ENCODE measurements at regions not wholly inside any gene's neighbourhood (a gene's known extent, or its start where the extent isn't known, plus 50 kb on each side); places are given as distances from the start of the nearest gene placed in this dataset.

DNA sequence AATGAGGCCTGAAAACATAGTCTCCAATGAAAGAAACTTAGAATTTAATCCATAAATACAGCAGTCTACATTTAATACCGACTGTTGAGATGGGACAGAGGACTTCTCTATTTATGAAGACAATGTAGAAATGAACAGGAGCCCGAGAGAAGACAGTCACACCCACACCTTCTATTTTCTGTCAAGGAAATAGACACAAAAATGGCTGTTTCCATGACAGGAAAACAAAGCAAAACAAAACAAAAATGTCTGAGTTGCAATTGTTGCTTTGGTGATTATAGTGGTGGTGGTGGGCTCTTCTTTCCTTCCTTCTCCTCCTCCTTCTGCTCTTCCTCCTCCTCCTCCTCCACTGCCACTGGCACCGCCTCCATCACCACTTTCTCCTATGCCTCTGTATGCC lies 72.3 kb upstream of the CCDC68 start:
- TF ChIP-seq, protein P1, sequence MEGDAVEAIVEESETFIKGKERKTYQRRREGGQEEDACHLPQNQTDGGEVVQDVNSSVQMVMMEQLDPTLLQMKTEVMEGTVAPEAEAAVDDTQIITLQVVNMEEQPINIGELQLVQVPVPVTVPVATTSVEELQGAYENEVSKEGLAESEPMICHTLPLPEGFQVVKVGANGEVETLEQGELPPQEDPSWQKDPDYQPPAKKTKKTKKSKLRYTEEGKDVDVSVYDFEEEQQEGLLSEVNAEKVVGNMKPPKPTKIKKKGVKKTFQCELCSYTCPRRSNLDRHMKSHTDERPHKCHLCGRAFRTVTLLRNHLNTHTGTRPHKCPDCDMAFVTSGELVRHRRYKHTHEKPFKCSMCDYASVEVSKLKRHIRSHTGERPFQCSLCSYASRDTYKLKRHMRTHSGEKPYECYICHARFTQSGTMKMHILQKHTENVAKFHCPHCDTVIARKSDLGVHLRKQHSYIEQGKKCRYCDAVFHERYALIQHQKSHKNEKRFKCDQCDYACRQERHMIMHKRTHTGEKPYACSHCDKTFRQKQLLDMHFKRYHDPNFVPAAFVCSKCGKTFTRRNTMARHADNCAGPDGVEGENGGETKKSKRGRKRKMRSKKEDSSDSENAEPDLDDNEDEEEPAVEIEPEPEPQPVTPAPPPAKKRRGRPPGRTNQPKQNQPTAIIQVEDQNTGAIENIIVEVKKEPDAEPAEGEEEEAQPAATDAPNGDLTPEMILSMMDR (IDR thresholded peaks at IDR 0.05) = no peak
- TF ChIP-seq POLR2A (IDR thresholded peaks at IDR 0.05) = no peak

Data from body of pancreas (tissue), 4 donors.